Loucy (cell line): ENCODE measurements at regions not wholly inside any gene's neighbourhood (a gene's known extent, or its start where the extent isn't known, plus 50 kb on each side); places are given as distances from the start of the nearest gene placed in this dataset.

Experiments
- H2AFZ ChIP-seq: fragments of 200-600 bp; sonication (generic); 2 replicates; pipeline ENCODE4 v1.6.0; 2016; ENCODE audit warnings: antibody characterized with exemption, mild to moderate bottlenecking, low read length, moderate library complexity
- H3F3A ChIP-seq: fragments of 200-600 bp; 2 replicates; pipeline ENCODE4 v1.6.0; 2016; ENCODE audit warnings: antibody characterized with exemption, low read depth, mild to moderate bottlenecking
- H3K27me3 ChIP-seq: fragments of 200-600 bp; sonication (generic); 2 replicates; pipeline ENCODE4 v1.6.1; 2014; ENCODE audit warnings: low read length, mild to moderate bottlenecking; ENCODE audit not compliant: insufficient read depth, poor library complexity, severe bottlenecking
- H3K36me3 ChIP-seq: fragments of 200-600 bp; sonication (generic); 2 replicates; pipeline ENCODE4 v1.6.1; 2016; ENCODE audit warnings: low read length; ENCODE audit not compliant: insufficient read depth
- H3K4me1 ChIP-seq: fragments of 200-600 bp; sonication (generic); 2 replicates; pipeline ENCODE4 v1.5.1; 2014; ENCODE audit warnings: low read length, mild to moderate bottlenecking; ENCODE audit not compliant: insufficient read depth, poor library complexity, severe bottlenecking
- H3K4me2 ChIP-seq: fragments of 200-600 bp; sonication (generic); 2 replicates; pipeline ENCODE4 v1.6.0; 2014; ENCODE audit warnings: antibody characterized with exemption, low read length, low read depth, mild to moderate bottlenecking; ENCODE audit not compliant: poor library complexity, severe bottlenecking
- H3K4me3 ChIP-seq: fragments of 200-600 bp; sonication (generic); 2 replicates; pipeline ENCODE4 v1.5.1; 2014; ENCODE audit warnings: low read length, mild to moderate bottlenecking, mixed read lengths; ENCODE audit not compliant: poor library complexity, severe bottlenecking
- H3K79me2 ChIP-seq: fragments of 200-600 bp; sonication (generic); 2 replicates; pipeline ENCODE4 v1.6.1; 2014; ENCODE audit warnings: low read length; ENCODE audit not compliant: insufficient read depth
- H3K9ac ChIP-seq: fragments of 200-600 bp; sonication (generic); 2 replicates; pipeline ENCODE4 v1.6.0; 2014; ENCODE audit warnings: mild to moderate bottlenecking, low read depth, low read length, moderate library complexity; ENCODE audit not compliant: poor library complexity, severe bottlenecking
- H3K9me2 ChIP-seq: fragments of 200-600 bp; sonication (generic); replicated peaks from 2 replicates; pipeline ENCODE4 v1.6.1; 2016; ENCODE audit warnings: low read depth, low read length, mixed read lengths
- H3K9me3 ChIP-seq: fragments of 200-600 bp; sonication (generic); 2 replicates; pipeline ENCODE4 v1.6.1; 2014; ENCODE audit warnings: mild to moderate bottlenecking, antibody characterized with exemption, low read length, low read depth; ENCODE audit not compliant: insufficient read depth
- H4K20me1 ChIP-seq: fragments of 200-600 bp; sonication (generic); 2 replicates; pipeline ENCODE4 v1.6.0; 2014; ENCODE audit warnings: antibody characterized with exemption, low read length, mild to moderate bottlenecking; ENCODE audit not compliant: insufficient read depth, poor library complexity, severe bottlenecking
- EZH2phosphoT487 ChIP-seq: fragments of 200-600 bp; IDR thresholded peaks from 2 replicates; pipeline ENCODE4 v1.6.1; 2018; ENCODE audit warnings: antibody characterized with exemption, mild to moderate bottlenecking, moderate library complexity, borderline replicate concordance
- TF ChIP-seq, protein P1 (sequence below): fragments of 200-600 bp; sonication (generic); conservative IDR thresholded peaks from 2 replicates; pipeline ENCODE4 v1.5.1; 2014; ENCODE audit warnings: mild to moderate bottlenecking, antibody characterized with exemption, low read length

DNA sequence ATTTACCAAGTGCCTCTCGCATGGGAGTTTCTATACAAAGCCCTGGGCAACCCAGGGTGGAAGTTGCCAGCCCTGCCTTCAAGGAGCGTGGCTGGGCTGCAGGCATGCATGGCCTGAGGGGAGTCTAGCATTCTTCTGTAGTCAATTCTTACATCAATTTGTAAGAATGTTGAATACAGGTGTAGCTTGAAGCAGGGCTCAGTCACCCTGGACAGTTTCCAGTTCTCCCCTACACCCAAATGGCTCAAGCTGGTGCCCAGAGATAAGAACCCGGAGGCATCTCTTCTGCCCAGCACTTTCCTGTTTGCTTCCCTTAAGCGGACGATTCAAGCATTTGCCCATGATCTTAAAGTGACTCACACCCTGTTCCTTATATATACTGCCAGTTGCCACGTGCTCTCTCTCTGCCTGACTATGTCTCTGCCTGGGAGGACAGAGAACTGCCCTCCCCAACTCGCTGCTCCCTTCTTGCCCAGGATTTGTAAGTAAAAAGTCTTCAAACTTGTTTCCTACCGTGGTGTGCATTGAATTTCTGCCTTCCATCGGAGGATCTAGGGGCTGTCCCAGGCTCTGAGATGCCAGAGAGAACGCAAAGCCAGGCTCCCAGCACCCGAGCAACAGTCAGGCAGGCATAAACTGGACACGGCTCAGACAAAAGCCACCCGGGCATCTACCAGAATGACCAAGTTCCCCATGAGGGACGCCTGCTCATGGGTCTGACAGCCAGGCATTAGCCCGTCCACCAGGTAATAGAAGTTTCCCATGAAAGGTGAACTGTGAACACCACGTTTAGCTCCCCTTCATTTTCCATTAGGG, 50.9 kb upstream of the AJAP1 start:
- Histone ChIP-seq H3K4me2 (no peak overlapping the region), H3K36me3 (no peaks in the 10 kb centered on the region), H3K27me3 (no peaks in the 10 kb centered on the region), H3K9me3 (peaks cover 5% of the 10 kb centered on the region; the same call in 1 of the 2 replicates), H3F3A (no peaks in the 10 kb centered on the region), H3K4me1 (no peaks in the 10 kb centered on the region), H2AFZ (no peak overlapping the region), H3K9ac (no peak overlapping the region), H4K20me1 (no peaks in the 10 kb centered on the region), H3K79me2 (no peaks in the 10 kb centered on the region), H3K9me2 (no peaks in the 10 kb centered on the region), H3K4me3 (no peak overlapping the region)
- TF ChIP-seq, protein P1, sequence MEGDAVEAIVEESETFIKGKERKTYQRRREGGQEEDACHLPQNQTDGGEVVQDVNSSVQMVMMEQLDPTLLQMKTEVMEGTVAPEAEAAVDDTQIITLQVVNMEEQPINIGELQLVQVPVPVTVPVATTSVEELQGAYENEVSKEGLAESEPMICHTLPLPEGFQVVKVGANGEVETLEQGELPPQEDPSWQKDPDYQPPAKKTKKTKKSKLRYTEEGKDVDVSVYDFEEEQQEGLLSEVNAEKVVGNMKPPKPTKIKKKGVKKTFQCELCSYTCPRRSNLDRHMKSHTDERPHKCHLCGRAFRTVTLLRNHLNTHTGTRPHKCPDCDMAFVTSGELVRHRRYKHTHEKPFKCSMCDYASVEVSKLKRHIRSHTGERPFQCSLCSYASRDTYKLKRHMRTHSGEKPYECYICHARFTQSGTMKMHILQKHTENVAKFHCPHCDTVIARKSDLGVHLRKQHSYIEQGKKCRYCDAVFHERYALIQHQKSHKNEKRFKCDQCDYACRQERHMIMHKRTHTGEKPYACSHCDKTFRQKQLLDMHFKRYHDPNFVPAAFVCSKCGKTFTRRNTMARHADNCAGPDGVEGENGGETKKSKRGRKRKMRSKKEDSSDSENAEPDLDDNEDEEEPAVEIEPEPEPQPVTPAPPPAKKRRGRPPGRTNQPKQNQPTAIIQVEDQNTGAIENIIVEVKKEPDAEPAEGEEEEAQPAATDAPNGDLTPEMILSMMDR: no peak
- no peak for TF ChIP-seq EZH2phosphoT487
